NB4 (cell line): ENCODE measurements at regions not wholly inside any gene's neighbourhood (a gene's known extent, or its start where the extent isn't known, plus 50 kb on each side); places are given as distances from the start of the nearest gene placed in this dataset.

Experiments
- CTCF ChIP-seq: IDR thresholded peaks from one replicate; pipeline ENCODE4 v1.5.1; 2012; ENCODE audit warnings: low read depth, low read length
- MAX ChIP-seq: IDR thresholded peaks from 2 replicates; pipeline ENCODE4 v1.6.1; 2011; ENCODE audit warnings: low read depth, low read length
- POLR2A ChIP-seq: IDR thresholded peaks from 2 replicates; pipeline ENCODE4 v1.6.1; 2011; ENCODE audit warnings: mild to moderate bottlenecking; ENCODE audit not compliant: insufficient read length; ENCODE audit errors: extremely low read depth

GRCh38 chr7:19296617-19297016 lies 151.4 kb upstream of the FERD3L start:
- TF ChIP-seq CTCF (no peak), POLR2A (no peak), MAX (no peak)
